ENCODE measurements at regions not wholly inside any gene's neighbourhood (a gene's known extent, or its start where the extent isn't known, plus 50 kb on each side); places are given as distances from the start of the nearest gene placed in this dataset.

DNA sequence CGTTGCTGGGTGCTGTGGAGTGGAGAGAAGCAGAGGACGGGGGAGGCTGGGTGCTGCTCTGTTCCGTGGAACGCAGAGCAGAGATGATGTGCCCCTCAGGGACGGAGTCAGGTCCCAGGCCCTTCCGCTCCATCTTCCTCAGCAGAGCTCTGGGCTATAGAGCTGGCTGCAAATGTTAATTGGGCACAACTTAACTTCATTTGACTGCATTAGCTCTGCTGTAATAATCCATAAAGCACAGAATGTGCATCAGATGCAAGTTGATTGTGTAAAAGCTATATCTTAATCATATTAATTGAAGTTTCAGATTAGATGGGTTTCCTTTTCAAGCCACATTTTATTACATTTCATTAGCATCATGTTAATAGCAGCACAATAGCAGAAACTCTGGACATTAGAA is 212.6 kb downstream of the ABCC12 start:
- TF ChIP-seq GLIS3 (CRISPR knock-in tag; IDR thresholded peaks at IDR 0.05) (no peak), ZFP30 (CRISPR knock-in tag; IDR thresholded peaks at IDR 0.05) (no peak), OSR1 (CRISPR knock-in tag; IDR thresholded peaks at IDR 0.05) (no peak), RARB (CRISPR knock-in tag; IDR thresholded peaks at IDR 0.05) (no peak), ZC3H10 (CRISPR knock-in tag; IDR thresholded peaks at IDR 0.05) (no peak), ESRRG (CRISPR knock-in tag; IDR thresholded peaks at IDR 0.05) (no peak), ISL1 (CRISPR knock-in tag; IDR thresholded peaks at IDR 0.05) (no peak)
- TF ChIP-seq, protein P1, sequence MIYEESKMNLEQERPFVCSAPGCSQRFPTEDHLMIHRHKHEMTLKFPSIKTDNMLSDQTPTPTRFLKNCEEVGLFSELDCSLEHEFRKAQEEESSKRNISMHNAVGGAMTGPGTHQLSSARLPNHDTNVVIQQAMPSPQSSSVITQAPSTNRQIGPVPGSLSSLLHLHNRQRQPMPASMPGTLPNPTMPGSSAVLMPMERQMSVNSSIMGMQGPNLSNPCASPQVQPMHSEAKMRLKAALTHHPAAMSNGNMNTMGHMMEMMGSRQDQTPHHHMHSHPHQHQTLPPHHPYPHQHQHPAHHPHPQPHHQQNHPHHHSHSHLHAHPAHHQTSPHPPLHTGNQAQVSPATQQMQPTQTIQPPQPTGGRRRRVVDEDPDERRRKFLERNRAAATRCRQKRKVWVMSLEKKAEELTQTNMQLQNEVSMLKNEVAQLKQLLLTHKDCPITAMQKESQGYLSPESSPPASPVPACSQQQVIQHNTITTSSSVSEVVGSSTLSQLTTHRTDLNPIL (CRISPR knock-in tag; IDR thresholded peaks at IDR 0.05; ENCODE audit: low read depth), result no peak

All from SK-N-SH treated with all-trans-retinoic acid at 6 μM for 48 hours (cell line).